SU-DHL-6 (cell line): ENCODE measurements at regions not wholly inside any gene's neighbourhood (a gene's known extent, or its start where the extent isn't known, plus 50 kb on each side); places are given as distances from the start of the nearest gene placed in this dataset.

Source experiments
- H2AFZ ChIP-seq: fragments of 200-600 bp; sonication (generic); 2 replicates; pipeline ENCODE4 v1.6.1; 2014; ENCODE audit warnings: low read depth, mild to moderate bottlenecking, moderate library complexity, mixed read lengths, antibody characterized with exemption, low read length; ENCODE audit not compliant: severe bottlenecking
- H3F3A ChIP-seq: fragments of 200-600 bp; shearing (Covaris generic); 2 replicates; pipeline ENCODE4 v1.6.0; 2016; ENCODE audit warnings: antibody characterized with exemption, mild to moderate bottlenecking; ENCODE audit not compliant: insufficient read depth
- H3K27ac ChIP-seq: fragments of 200-600 bp; sonication (generic); 2 replicates; pipeline ENCODE4 v1.5.1; 2016; ENCODE audit warnings: low read depth, mild to moderate bottlenecking, low read length, moderate library complexity, mixed read lengths
- H3K27me3 ChIP-seq: fragments of 200-600 bp; sonication (generic), shearing (Covaris generic); 2 replicates; pipeline ENCODE4 v1.6.0; 2014; ENCODE audit warnings: mild to moderate bottlenecking, low read length
- H3K36me3 ChIP-seq: fragments of 200-600 bp; sonication (generic); 2 replicates; pipeline ENCODE4 v1.6.1; 2014; ENCODE audit warnings: mild to moderate bottlenecking, low read length, mixed read lengths
- H3K4me2 ChIP-seq: fragments of 300-600, 200-600 bp; shearing (Covaris generic), sonication (generic); 2 replicates; pipeline ENCODE4 v1.6.0; 2014; ENCODE audit warnings: low read length, low read depth, mild to moderate bottlenecking; ENCODE audit not compliant: poor library complexity, severe bottlenecking
- H3K4me3 ChIP-seq: fragments of 200-600 bp; sonication (generic); 2 replicates; pipeline ENCODE4 v1.5.1; 2014; ENCODE audit warnings: antibody characterized with exemption, low read length, mild to moderate bottlenecking, mixed read lengths; ENCODE audit not compliant: insufficient read depth, poor library complexity, severe bottlenecking
- H3K79me2 ChIP-seq: fragments of 200-600 bp; sonication (generic); 2 replicates; pipeline ENCODE4 v1.6.1; 2014; ENCODE audit warnings: mild to moderate bottlenecking, low read length, moderate library complexity; ENCODE audit not compliant: insufficient read depth
- H3K9ac ChIP-seq: fragments of 200-600 bp; sonication (generic); 2 replicates; pipeline ENCODE4 v1.7.0; 2014; ENCODE audit warnings: mild to moderate bottlenecking, low read length
- H3K9me2 ChIP-seq: fragments of 200-600 bp; sonication (generic); replicated peaks from 2 replicates; pipeline ENCODE4 v1.6.1; 2014; ENCODE audit warnings: low read length; ENCODE audit not compliant: insufficient read depth
- H3K9me3 ChIP-seq: fragments of 200-600 bp; sonication (generic); 2 replicates; pipeline ENCODE4 v1.6.1; 2014; ENCODE audit warnings: low read length, mixed read lengths; ENCODE audit not compliant: insufficient read depth
- H4K20me1 ChIP-seq: fragments of 200-600 bp; sonication (generic); 2 replicates; pipeline ENCODE4 v1.6.1; 2014; ENCODE audit warnings: low read depth, mild to moderate bottlenecking, antibody characterized with exemption, low read length, moderate library complexity, mixed read lengths
- CTCF ChIP-seq: fragments of 200-600 bp; sonication (generic); IDR thresholded peaks from one replicate; pipeline ENCODE4 v1.5.1; 2017; ENCODE audit warnings: antibody characterized with exemption, mild to moderate bottlenecking, low read length, moderate library complexity; ENCODE audit not compliant: insufficient read depth, poor library complexity, severe bottlenecking
- EZH2phosphoT487 ChIP-seq: fragments of 200-600 bp; sonication (generic), shearing (Covaris generic); conservative IDR thresholded peaks from 2 replicates; pipeline ENCODE4 v1.6.1; 2018; ENCODE audit warnings: mild to moderate bottlenecking, antibody characterized with exemption, low read length, moderate library complexity, mixed read lengths

- no peaks in the 10 kb centered on the region for H3K79me2 ChIP-seq
- peak overlapping the region; percentile 64 for H2AFZ ChIP-seq
- H3K4me2 ChIP-seq, result peak overlapping the region; percentile 61
- no peaks in the 10 kb centered on the region for H3K9me2 ChIP-seq
- H3K9ac ChIP-seq, result peak overlapping the region; percentile 32
- H3K27ac ChIP-seq, result peak overlapping the region; percentile 53
- no peaks in the 10 kb centered on the region for H4K20me1 ChIP-seq
- no peaks in the 10 kb centered on the region for H3K27me3 ChIP-seq
- TF ChIP-seq EZH2phosphoT487, result no peak
- peak; percentile 86 for TF ChIP-seq CTCF
- no peaks in the 10 kb centered on the region for H3K36me3 ChIP-seq
- H3K9me3 ChIP-seq, result no peaks in the 10 kb centered on the region
- H3K4me3 ChIP-seq, result peak overlapping the region; percentile 57
- peaks cover 9% of the 10 kb centered on the region for H3F3A ChIP-seq
Observed at GRCh38 chr7:101743241-101743994, 74.0 kb upstream of the CUX1 start.

GRCh38 chr7:101743995-101744360, 73.4 kb upstream of the CUX1 start:
- Histone ChIP-seq H3K36me3 (no peaks in the 10 kb centered on the region), H3K9me3 (no peaks in the 10 kb centered on the region), H3K27me3 (no peaks in the 10 kb centered on the region), H3K27ac (peak overlapping the region; percentile 53), H3K79me2 (no peaks in the 10 kb centered on the region), H3K4me3 (peak overlapping the region; percentile 57), H3K9me2 (no peaks in the 10 kb centered on the region), H3F3A (peaks cover 9% of the 10 kb centered on the region), H3K9ac (peak overlapping the region; percentile 32), H3K4me2 (peak overlapping the region; percentile 61), H2AFZ (peak overlapping the region; percentile 64), H4K20me1 (no peaks in the 10 kb centered on the region)
- TF ChIP-seq EZH2phosphoT487, result no peak
- no peak for TF ChIP-seq CTCF

GRCh38 chr7:101744588-101744987, 72.8 kb upstream of the CUX1 start:
- H3K9me3 ChIP-seq, result no peaks in the 10 kb centered on the region
- peak overlapping the region; percentile 53 for H3K27ac ChIP-seq
- no peak overlapping the region; the same call in 1 of the 2 replicates for H3K9ac ChIP-seq
- H3K4me2 ChIP-seq, result peak overlapping the region; percentile 61
- H3K4me3 ChIP-seq, result no peak overlapping the region
- no peaks in the 10 kb centered on the region for H3K9me2 ChIP-seq
- H4K20me1 ChIP-seq, result no peaks in the 10 kb centered on the region
- TF ChIP-seq EZH2phosphoT487 (no peak), CTCF (no peak)
- peak overlapping the region; percentile 64 for H2AFZ ChIP-seq
- no peaks in the 10 kb centered on the region for H3K27me3 ChIP-seq
- peaks cover 9% of the 10 kb centered on the region for H3F3A ChIP-seq
- no peaks in the 10 kb centered on the region for H3K36me3 ChIP-seq
- H3K79me2 ChIP-seq, result no peaks in the 10 kb centered on the region
